ENCODE measurements at regions not wholly inside any gene's neighbourhood (a gene's known extent, or its start where the extent isn't known, plus 50 kb on each side); places are given as distances from the start of the nearest gene placed in this dataset.

- TF ChIP-seq CTCF (IDR thresholded peaks at IDR 0.05), result no peak
- no peak for TF ChIP-seq POLR2A (IDR thresholded peaks at IDR 0.05)
These were observed 257.3 kb downstream of the OGFRL1 start for GRCh38 chr6:71545905-71546304.
